ENCODE measurements at regions not wholly inside any gene's neighbourhood (a gene's known extent, or its start where the extent isn't known, plus 50 kb on each side); places are given as distances from the start of the nearest gene placed in this dataset.

GRCh38 chr4:83780053-83780733 is 244.3 kb downstream of the GPAT3 start:
- TF ChIP-seq, protein P1, sequence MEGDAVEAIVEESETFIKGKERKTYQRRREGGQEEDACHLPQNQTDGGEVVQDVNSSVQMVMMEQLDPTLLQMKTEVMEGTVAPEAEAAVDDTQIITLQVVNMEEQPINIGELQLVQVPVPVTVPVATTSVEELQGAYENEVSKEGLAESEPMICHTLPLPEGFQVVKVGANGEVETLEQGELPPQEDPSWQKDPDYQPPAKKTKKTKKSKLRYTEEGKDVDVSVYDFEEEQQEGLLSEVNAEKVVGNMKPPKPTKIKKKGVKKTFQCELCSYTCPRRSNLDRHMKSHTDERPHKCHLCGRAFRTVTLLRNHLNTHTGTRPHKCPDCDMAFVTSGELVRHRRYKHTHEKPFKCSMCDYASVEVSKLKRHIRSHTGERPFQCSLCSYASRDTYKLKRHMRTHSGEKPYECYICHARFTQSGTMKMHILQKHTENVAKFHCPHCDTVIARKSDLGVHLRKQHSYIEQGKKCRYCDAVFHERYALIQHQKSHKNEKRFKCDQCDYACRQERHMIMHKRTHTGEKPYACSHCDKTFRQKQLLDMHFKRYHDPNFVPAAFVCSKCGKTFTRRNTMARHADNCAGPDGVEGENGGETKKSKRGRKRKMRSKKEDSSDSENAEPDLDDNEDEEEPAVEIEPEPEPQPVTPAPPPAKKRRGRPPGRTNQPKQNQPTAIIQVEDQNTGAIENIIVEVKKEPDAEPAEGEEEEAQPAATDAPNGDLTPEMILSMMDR (conservative IDR thresholded peaks at IDR 0.05), result no peak
- no peak for TF ChIP-seq EZH2 (IDR thresholded peaks at IDR 0.05; ENCODE audit: low read depth)
